HCT116 (cell line): ENCODE measurements at regions not wholly inside any gene's neighbourhood (a gene's known extent, or its start where the extent isn't known, plus 50 kb on each side); places are given as distances from the start of the nearest gene placed in this dataset.

ENCODE experiments used
- ATAC-seq: fragments of 200-7000 bp; cut with Tn5 transposase; 2 replicates; pipeline ENCODE4 v1.9.1; 2020; ENCODE audit warnings: mild to moderate bottlenecking, moderate library complexity
- BruUV-seq: library from RNA; stranded (reverse); fragments of 400-500 nt; replicated peaks from 2 replicates; lab custom pipeline; 2021; lab: Mats Ljungman, UMichigan
- CTCF ChIA-PET: fragments of 300-600 bp; sonication (Branson Sonifier 250); formaldehyde crosslinking; loops from one replicate; lab custom pipeline; 2021; ENCODE audit warnings: antibody characterized with exemption; lab: Charles Lee
- POLR2A ChIA-PET: fragments of 300-600, 350-600 bp; sonication (Branson Sonifier 250); formaldehyde crosslinking; loops from one replicate; lab custom pipeline; 2021; ENCODE audit warnings: antibody characterized with exemption; lab: Charles Lee
- RAD21 ChIA-PET, 2 experiments: fragments of 300-600 bp; sonication (Branson Sonifier 250); formaldehyde crosslinking; loops; one replicate each; lab custom pipeline; 2023; ENCODE audit warnings: low total read pairs in 2 of 2; ENCODE audit not compliant: uncharacterized antibody in 2 of 2, unreplicated experiment in 2 of 2, low non-redundant PET in 1 of 2; lab: Charles Lee
- DNase-seq: peaks from one replicate; pipeline ENCODE4 v3.0.0-alpha.2; 2010; ENCODE audit warnings: low read depth, low spot score
- H2AFZ ChIP-seq: fragments of 200-600 bp; shearing (Covaris generic), sonication (generic); 2 replicates; pipeline ENCODE4 v1.6.1; 2017; ENCODE audit warnings: low read depth, mixed run types, mixed read lengths, antibody characterized with exemption, low read length; ENCODE audit not compliant: poor library complexity, severe bottlenecking
- H3K27ac ChIP-seq: 2 replicates; pipeline ENCODE4 v1.5.1; 2012; ENCODE audit warnings: low read depth, low read length
- H3K27me3 ChIP-seq: fragments of 200-600 bp; sonication (generic); 2 replicates; pipeline ENCODE4 v1.6.1; 2016; ENCODE audit warnings: mixed run types, low read length, mixed read lengths; ENCODE audit not compliant: insufficient read depth
- H3K36me3 ChIP-seq, 2 experiments: fragments of 200-500 bp in 1 of 2; fragments of 200-600 bp in 1 of 2; sonication (Bioruptor generic) in 1 of 2; sonication (generic) in 1 of 2; 2 replicates each; pipeline versions ENCODE4 v1.5.1 to v1.6.1; 2014 to 2016; ENCODE audit warnings: low read length in 2 of 2, inconsistent platforms in 1 of 2, mixed read lengths in 1 of 2, mixed run types in 1 of 2; ENCODE audit not compliant: insufficient read depth in 2 of 2, control insufficient read depth in 1 of 2
- H3K4me1 ChIP-seq, 2 experiments: fragments of 200-600 bp in 1 of 2; sonication (generic) in 1 of 2; 2 replicates each; pipeline versions ENCODE4 v1.5.1 to v1.6.1; 2012 to 2017; ENCODE audit warnings: low read length in 2 of 2, inconsistent platforms in 1 of 2, mild to moderate bottlenecking in 1 of 2, mixed read lengths in 1 of 2, mixed run types in 1 of 2, moderate library complexity in 1 of 2; ENCODE audit not compliant: insufficient read depth in 2 of 2, control insufficient read depth in 1 of 2
- H3K4me2 ChIP-seq: fragments of 200-600 bp; sonication (generic); 2 replicates; pipeline ENCODE4 v1.6.1; 2017; ENCODE audit warnings: mixed run types, low read length, mixed read lengths
- H3K4me3 ChIP-seq, 2 experiments: fragments of 200-600 bp in 1 of 2; sonication (generic) in 1 of 2; replicated peaks in 1 of 2; 2 replicates each; pipeline ENCODE4 v1.5.1; 2011 to 2016; ENCODE audit warnings: low read length in 2 of 2, control low read depth in 1 of 2, low read depth in 1 of 2, mild to moderate bottlenecking in 1 of 2, mixed read lengths in 1 of 2, mixed run types in 1 of 2
- H3K79me2 ChIP-seq: fragments of 200-600 bp; sonication (generic); 2 replicates; pipeline ENCODE4 v1.6.1; 2017; ENCODE audit warnings: mild to moderate bottlenecking, mixed run types, low read length, moderate library complexity, mixed read lengths; ENCODE audit not compliant: insufficient read depth
- H3K9ac ChIP-seq: fragments of 200-600 bp; sonication (generic); 2 replicates; pipeline ENCODE4 v1.6.1; 2016; ENCODE audit warnings: low read length, mixed read lengths
- H3K9me2 ChIP-seq: fragments of 200-600 bp; sonication (generic), shearing (Covaris generic); 2 replicates; pipeline ENCODE4 v1.6.1; 2017; ENCODE audit warnings: mixed run types, mild to moderate bottlenecking, moderate library complexity; ENCODE audit not compliant: insufficient read depth
- H3K9me3 ChIP-seq, 2 experiments: fragments of 200-500 bp in 1 of 2; fragments of 200-600 bp in 1 of 2; sonication (Bioruptor generic) in 1 of 2; sonication (generic) in 1 of 2; 2 replicates each; pipeline ENCODE4 v1.6.1; 2014 to 2017; ENCODE audit warnings: low read length in 2 of 2, mixed read lengths in 2 of 2, inconsistent platforms in 1 of 2, low read depth in 1 of 2, mild to moderate bottlenecking in 1 of 2, mixed run types in 1 of 2, moderate library complexity in 1 of 2; ENCODE audit not compliant: control insufficient read depth in 1 of 2, insufficient read depth in 1 of 2
- H4K20me1 ChIP-seq: fragments of 200-600 bp; sonication (generic), shearing (Covaris generic); 2 replicates; pipeline ENCODE4 v1.6.1; 2017; ENCODE audit warnings: mixed run types, mild to moderate bottlenecking, moderate library complexity; ENCODE audit not compliant: insufficient read depth
- ATF3 ChIP-seq: IDR thresholded peaks from 2 replicates; pipeline ENCODE4 v1.6.1; 2012
- CEBPB ChIP-seq: IDR thresholded peaks from 2 replicates; pipeline ENCODE4 v1.6.1; 2012; ENCODE audit warnings: low read depth
- EZH2 ChIP-seq: fragments of 200-600 bp; sonication (generic); IDR thresholded peaks from 2 replicates; pipeline ENCODE4 v1.6.1; 2017; ENCODE audit warnings: antibody characterized with exemption, mixed run types
- POLR2A ChIP-seq: IDR thresholded peaks from 2 replicates; pipeline ENCODE4 v1.7.0; 2011; ENCODE audit warnings: borderline replicate concordance; ENCODE audit not compliant: insufficient read depth, insufficient read length; ENCODE audit errors: extremely low read depth
- SIN3A ChIP-seq: IDR thresholded peaks from 2 replicates; pipeline ENCODE4 v1.6.1; 2012; ENCODE audit warnings: low read depth
- SRF ChIP-seq: IDR thresholded peaks from 2 replicates; pipeline ENCODE4 v1.6.1; 2012; ENCODE audit warnings: low read depth
- TCF7L2 ChIP-seq: IDR thresholded peaks from 2 replicates; pipeline ENCODE4 v1.7.0; 2011; ENCODE audit warnings: borderline replicate concordance, inconsistent platforms; ENCODE audit not compliant: insufficient read depth, insufficient read length; ENCODE audit errors: extremely low read depth
- ZBTB33 ChIP-seq: IDR thresholded peaks from 2 replicates; pipeline ENCODE4 v1.6.1; 2011; ENCODE audit warnings: mild to moderate bottlenecking, low read length, moderate library complexity; ENCODE audit not compliant: insufficient replicate concordance; ENCODE audit errors: extremely low read depth
- ZFX ChIP-seq: fragments of 450-650 bp; IDR thresholded peaks from 2 replicates; pipeline ENCODE4 v1.6.1; 2017
- intact Hi-C: fragments of 100-400 bp; cut with micrococcal nuclease; formaldehyde crosslinking; loops from 2 replicates; pipeline ENCODE4 v1.10.0; 2022

GRCh38 chr11:98155696-98156095, 865.1 kb upstream of the CNTN5 start:
- no peak overlapping the region for H2AFZ ChIP-seq
- peaks cover 0 to 13% of the 10 kb centered on the region in 2 experiments; a peak in 2 of 4 replicates for H3K9me3 ChIP-seq
- BruUV-seq, result no TSS peak
- H4K20me1 ChIP-seq, result no peaks in the 10 kb centered on the region
- H3K4me3 ChIP-seq, result no peak overlapping the region
- POLR2A ChIA-PET, result no interaction called here
- no peaks in the 10 kb centered on the region for H3K4me1 ChIP-seq
- RAD21 ChIA-PET, result no interaction called here
- H3K9ac ChIP-seq, result no peak overlapping the region
- H3K4me2 ChIP-seq, result no peak overlapping the region
- no peaks in the 10 kb centered on the region for H3K79me2 ChIP-seq
- H3K27ac ChIP-seq, result no peak overlapping the region
- no peaks in the 10 kb centered on the region for H3K27me3 ChIP-seq
- CTCF ChIA-PET, result no interaction called here
- DNase-seq (no peak), ATAC-seq (no peak)
- no peaks in the 10 kb centered on the region for H3K36me3 ChIP-seq
- intact Hi-C loops, result no loop called here
- TF ChIP-seq SIN3A, result no peak
- no peak for TF ChIP-seq EZH2
- no peak for TF ChIP-seq SRF
- no peak for TF ChIP-seq TCF7L2
- TF ChIP-seq ZBTB33, result no peak
- no peak for TF ChIP-seq CEBPB
- H3K9me2 ChIP-seq, result no peaks in the 10 kb centered on the region

- H3K27me3 ChIP-seq, result no peaks in the 10 kb centered on the region
- ATAC-seq, result no peak
- H2AFZ ChIP-seq, result no peak overlapping the region
- ChIA-PET CTCF (no interaction called here), RAD21 (no interaction called here), POLR2A (no interaction called here)
- H3K9ac ChIP-seq, result no peak overlapping the region
- H3K4me1 ChIP-seq, result no peaks in the 10 kb centered on the region
- no TSS peak for BruUV-seq
- H3K4me3 ChIP-seq, result no peak overlapping the region
- H3K79me2 ChIP-seq, result no peaks in the 10 kb centered on the region
- no peak overlapping the region for H3K27ac ChIP-seq
- intact Hi-C loops, result no loop called here
- no peaks in the 10 kb centered on the region for H4K20me1 ChIP-seq
- H3K4me2 ChIP-seq, result no peak overlapping the region
- no peak for TF ChIP-seq SIN3A
- no peak for TF ChIP-seq ATF3
- no peak for TF ChIP-seq POLR2A
- no peak for TF ChIP-seq SRF
- TF ChIP-seq EZH2, result no peak
- TF ChIP-seq ZFX, result no peak
- TF ChIP-seq, all 23 proteins: peak for 0
- no peaks in the 10 kb centered on the region for H3K9me2 ChIP-seq
- DNase-seq, result no peak
- no peaks in the 10 kb centered on the region for H3K36me3 ChIP-seq
- H3K9me3 ChIP-seq, result peaks cover 4 to 6% of the 10 kb centered on the region in 2 experiments; a peak in 2 of 4 replicates
These were observed 842.8 kb upstream of the CNTN5 start for GRCh38 chr11:98177925-98178324.
